Activated CD4-positive, alpha-beta T cell treated with anti-CD3 and anti-CD28 coated beads, Interleukin-2, amount 50 U/mL, for 1 hour (primary cell): ENCODE measurements at regions not wholly inside any gene's neighbourhood (a gene's known extent, or its start where the extent isn't known, plus 50 kb on each side); places are given as distances from the start of the nearest gene placed in this dataset.
A peak's percentile ranks its signal among the peaks of the same experiment; 100 is the strongest.
"Not testable (repeated sequence)": the region's sequence is repeated elsewhere in the genome, so short reads cannot be mapped to it uniquely, and the experiment has no call there.

ENCODE experiments used
- DNase-seq: peaks from one replicate; pipeline ENCODE4 v3.0.0-alpha.2; 2020

GRCh38 chr1:233790662-233791371 lies 113.7 kb upstream of the SLC35F3 start:
- peak; percentile 6 for DNase-seq

- DNase-seq = no peak
These were observed 113.1 kb upstream of the SLC35F3 start for GRCh38 chr1:233791372-233791703.

GRCh38 chr1:233791721-233792120 lies 112.8 kb upstream of the SLC35F3 start:
- DNase-seq = no peak

- DNase-seq = no peak
These were observed 109.6 kb upstream of the SLC35F3 start for GRCh38 chr1:233794863-233795262.

GRCh38 chr1:233796146-233796783 lies 108.2 kb upstream of the SLC35F3 start:
- DNase-seq = no peak

GRCh38 chr1:233802611-233803010 lies 101.9 kb upstream of the SLC35F3 start:
- DNase-seq = no peak

- DNase-seq = no peak
These were observed 98.7 kb upstream of the SLC35F3 start for GRCh38 chr1:233805786-233806185.

- DNase-seq = no peak
These were observed 89.1 kb upstream of the SLC35F3 start for GRCh38 chr1:233815357-233815756.

GRCh38 chr1:233815865-233816264 lies 88.6 kb upstream of the SLC35F3 start:
- DNase-seq = no peak

GRCh38 chr1:233816348-233816747 lies 88.1 kb upstream of the SLC35F3 start:
- no peak for DNase-seq

GRCh38 chr1:233819042-233819441 lies 85.4 kb upstream of the SLC35F3 start:
- no peak for DNase-seq

GRCh38 chr1:233824179-233824578 lies 80.3 kb upstream of the SLC35F3 start:
- DNase-seq = not testable (repeated sequence)

GRCh38 chr1:233827937-233828336 lies 76.5 kb upstream of the SLC35F3 start:
- not testable (repeated sequence) for DNase-seq

GRCh38 chr1:233828480-233828879 lies 76.0 kb upstream of the SLC35F3 start:
- DNase-seq = no peak

- no peak for DNase-seq
These were observed 69.9 kb upstream of the SLC35F3 start for GRCh38 chr1:233834609-233835008.

GRCh38 chr1:233838207-233838606 lies 66.3 kb upstream of the SLC35F3 start:
- DNase-seq = not testable (repeated sequence)

GRCh38 chr1:233843525-233844204 lies 60.8 kb upstream of the SLC35F3 start:
- no peak for DNase-seq

GRCh38 chr1:233844275-233844674 lies 60.2 kb upstream of the SLC35F3 start:
- DNase-seq = no peak

- DNase-seq = no peak
These were observed 59.8 kb upstream of the SLC35F3 start for GRCh38 chr1:233844692-233845091.
